HepG2 (cell line): ENCODE measurements at regions not wholly inside any gene's neighbourhood (a gene's known extent, or its start where the extent isn't known, plus 50 kb on each side); places are given as distances from the start of the nearest gene placed in this dataset.

Experiments used
- ATAC-seq: fragments of 200-7000 bp; cut with Tn5 transposase; 3 replicates; pipeline ENCODE4 v1.9.1; 2020; ENCODE audit warnings: mild to moderate bottlenecking, moderate library complexity
- BruUV-seq: library from RNA; stranded (reverse); fragments of 400-500 nt; replicated peaks from 2 replicates; lab custom pipeline; 2021; lab: Mats Ljungman, UMichigan
- CTCF ChIA-PET: fragments of 300-600 bp; formaldehyde crosslinking; extraction: SDS; loops from one replicate; lab custom pipeline; 2021; ENCODE audit warnings: low total read pairs, inconsistent platforms, low intra/inter-chr PET ratio; lab: Yijun Ruan, JAX
- POLR2A ChIA-PET: fragments of 350-600 bp; sonication (Branson Sonifier 250); formaldehyde crosslinking; loops from one replicate; lab custom pipeline; 2020; ENCODE audit warnings: antibody characterized with exemption, inconsistent platforms; lab: Yijun Ruan, JAX
- DNase-seq: peaks from one replicate; pipeline ENCODE4 v3.0.0-alpha.2; 2015; ENCODE audit warnings: low spot score
- FAIRE-seq: peaks from 3 replicates; lab custom pipeline; 2011; peaks lifted over from hg19 to GRCh38; lab: Jason Lieb, UNC
- H2AFZ ChIP-seq: one replicate; pipeline ENCODE4 v1.6.1; 2011; ENCODE audit warnings: low read length, inconsistent platforms
- H3K27ac ChIP-seq: fragments of 300-600 bp; 3 replicates; pipeline ENCODE4 v1.8.0; 2011; ENCODE audit warnings: mixed run types, mild to moderate bottlenecking, mixed read lengths, low read length, inconsistent platforms; ENCODE audit not compliant: insufficient read depth; ENCODE audit errors: extremely low read length
- H3K27me3 ChIP-seq, 2 experiments: fragments of 200-600 bp in 1 of 2; 2 replicates in 1 of 2; 3 replicates in 1 of 2; pipeline versions ENCODE4 v1.6.0 to v1.8.0; 2011; ENCODE audit warnings: low read length in 2 of 2, mild to moderate bottlenecking in 2 of 2, moderate library complexity in 2 of 2, inconsistent platforms in 1 of 2; ENCODE audit not compliant: insufficient read depth in 2 of 2, control insufficient read depth in 1 of 2
- H3K36me3 ChIP-seq, 2 experiments: fragments of 200-600 bp in 1 of 2; replicated peaks in 1 of 2; 2 replicates in 1 of 2; 3 replicates in 1 of 2; pipeline versions ENCODE4 v1.5.1 to v1.8.0; 2011; ENCODE audit warnings: low read length in 2 of 2, inconsistent platforms in 1 of 2; ENCODE audit not compliant: insufficient read depth in 2 of 2, control insufficient read depth in 1 of 2
- H3K4me1 ChIP-seq: 2 replicates; pipeline ENCODE4 v1.5.1; 2012; ENCODE audit warnings: low read length, inconsistent platforms; ENCODE audit not compliant: insufficient read depth
- H3K4me2 ChIP-seq: 2 replicates; pipeline ENCODE4 v1.6.0; 2011; ENCODE audit warnings: low read depth, low read length, inconsistent platforms
- H3K4me3 ChIP-seq, 3 experiments: fragments of 200-600 bp in 1 of 3; sonication (generic), shearing (Covaris generic) in 1 of 3; replicated peaks in 1 of 3; 2 replicates each; pipeline ENCODE4 v1.5.1; 2011 to 2016; ENCODE audit warnings: low read length in 3 of 3, inconsistent platforms in 2 of 3, low read depth in 2 of 3, mild to moderate bottlenecking in 2 of 3, control low read depth in 1 of 3, mixed read lengths in 1 of 3; ENCODE audit not compliant: insufficient read depth in 1 of 3
- H3K79me2 ChIP-seq: one replicate; pipeline ENCODE4 v1.6.1; 2011; ENCODE audit warnings: low read length, inconsistent platforms; ENCODE audit not compliant: insufficient read depth
- H3K9ac ChIP-seq: 2 replicates; pipeline ENCODE4 v1.6.0; 2011; ENCODE audit warnings: mild to moderate bottlenecking, low read depth, low read length, inconsistent platforms; ENCODE audit not compliant: insufficient read depth
- H3K9me3 ChIP-seq: 2 replicates; pipeline ENCODE4 v1.5.1; 2012; ENCODE audit warnings: mild to moderate bottlenecking, low read length
- H4K20me1 ChIP-seq: 2 replicates; pipeline ENCODE4 v1.6.0; 2011; ENCODE audit warnings: inconsistent platforms, mild to moderate bottlenecking, low read length, moderate library complexity; ENCODE audit not compliant: insufficient read depth
- ATF7 ChIP-seq, 2 experiments: fragments of 450-650 bp in 1 of 2; sonication (generic) in 1 of 2; formaldehyde crosslinking in 1 of 2; IDR thresholded peaks; 2 replicates each; pipeline versions ENCODE4 v1.4.0 to v1.6.1; 2016 to 2020; ENCODE audit warnings: antibody characterized with exemption in 1 of 2, mild to moderate bottlenecking in 1 of 2, missing genetic modification reagents in 1 of 2
- BRCA1 ChIP-seq: sonication (generic); formaldehyde crosslinking; IDR thresholded peaks from 2 replicates; pipeline ENCODE4 v1.4.0; 2020; ENCODE audit warnings: missing genetic modification reagents
- CCAR2 ChIP-seq: fragments of 200-400 bp; formaldehyde crosslinking; optimal IDR thresholded peaks from 2 replicates; pipeline ENCODE3; 2018; ENCODE audit warnings: low read depth, mild to moderate bottlenecking, low read length, moderate library complexity
- CREB1 ChIP-seq, 2 experiments: fragments of 450-650 bp in 1 of 2; IDR thresholded peaks; 2 replicates each; pipeline ENCODE4 v1.6.1; 2016 to 2017; ENCODE audit warnings: control low read depth in 1 of 2, mild to moderate bottlenecking in 1 of 2, missing compliant biosample characterization in 1 of 2, missing genetic modification characterization in 1 of 2
- ERF ChIP-seq: IDR thresholded peaks from 2 replicates; pipeline ENCODE4 v1.6.1; 2018; ENCODE audit warnings: missing biosample characterization, missing genetic modification reagents
- FOXK1 ChIP-seq: sonication (generic); formaldehyde crosslinking; IDR thresholded peaks from 2 replicates; pipeline ENCODE4 v1.4.0; 2020; ENCODE audit warnings: low read depth, missing genetic modification reagents, borderline replicate concordance
- GTF3A ChIP-seq: sonication (generic); formaldehyde crosslinking; conservative IDR thresholded peaks from 2 replicates; pipeline ENCODE4 v1.4.0; 2020; ENCODE audit warnings: mild to moderate bottlenecking, missing genetic modification reagents
- HOXA7 ChIP-seq: sonication (generic); formaldehyde crosslinking; IDR thresholded peaks from 2 replicates; pipeline ENCODE4 v1.8.1; 2022; ENCODE audit warnings: mild to moderate bottlenecking, missing genetic modification reagents, moderate library complexity
- KMT2A ChIP-seq: sonication (generic); formaldehyde crosslinking; IDR thresholded peaks from 2 replicates; pipeline ENCODE4 v1.4.0; 2020; ENCODE audit warnings: missing genetic modification reagents
- MED1 ChIP-seq: sonication (generic); formaldehyde crosslinking; IDR thresholded peaks from 2 replicates; pipeline ENCODE4 v1.4.0; 2020; ENCODE audit warnings: missing genetic modification reagents
- MIXL1 ChIP-seq: IDR thresholded peaks from 2 replicates; pipeline ENCODE4 v1.6.1; 2016
- NCOA2 ChIP-seq: sonication (generic); formaldehyde crosslinking; IDR thresholded peaks from 2 replicates; pipeline ENCODE4 v1.8.0; 2022; ENCODE audit warnings: inconsistent platforms
- PHF21A ChIP-seq: sonication (generic); formaldehyde crosslinking; IDR thresholded peaks from 2 replicates; pipeline ENCODE4 v1.5.0; 2020; ENCODE audit warnings: mild to moderate bottlenecking, missing genetic modification reagents
- POLR2G ChIP-seq: fragments of 200-400 bp; formaldehyde crosslinking; IDR thresholded peaks from 2 replicates; pipeline ENCODE4 v1.6.1; 2018; ENCODE audit warnings: mild to moderate bottlenecking, low read depth, low read length, moderate library complexity
- RNF2 ChIP-seq: fragments of 450-650 bp; conservative IDR thresholded peaks from 2 replicates; pipeline ENCODE4 v1.6.1; 2016; ENCODE audit warnings: low read depth
- SMAD9 ChIP-seq: sonication (generic); formaldehyde crosslinking; IDR thresholded peaks from 2 replicates; pipeline ENCODE4 v1.5.1; 2020; ENCODE audit warnings: mild to moderate bottlenecking, missing genetic modification reagents
- SNRNP70 ChIP-seq: fragments of 200-400 bp; formaldehyde crosslinking; IDR thresholded peaks from 2 replicates; pipeline ENCODE4 v1.6.1; 2017; ENCODE audit warnings: mild to moderate bottlenecking, low read depth, low read length, moderate library complexity
- ZBTB42 ChIP-seq: sonication (generic); formaldehyde crosslinking; IDR thresholded peaks from 2 replicates; pipeline ENCODE4 v1.5.0; 2020; ENCODE audit warnings: mild to moderate bottlenecking, missing genetic modification reagents
- ZNF430 ChIP-seq: sonication (generic); formaldehyde crosslinking; IDR thresholded peaks from 2 replicates; pipeline ENCODE4 v1.9.0; 2021; ENCODE audit warnings: mild to moderate bottlenecking, missing genetic modification reagents
- ZNF703 ChIP-seq: sonication (generic); formaldehyde crosslinking; IDR thresholded peaks from 2 replicates; pipeline ENCODE4 v1.5.1; 2020; ENCODE audit warnings: missing genetic modification reagents, mild to moderate bottlenecking, moderate library complexity, borderline replicate concordance
- ZNF800 ChIP-seq: sonication (generic); formaldehyde crosslinking; IDR thresholded peaks from 2 replicates; pipeline ENCODE4 v1.4.0; 2020; ENCODE audit warnings: missing genetic modification reagents
- ZSCAN21 ChIP-seq: sonication (generic); formaldehyde crosslinking; IDR thresholded peaks from 2 replicates; pipeline ENCODE4 v1.8.0; 2022; ENCODE audit warnings: mild to moderate bottlenecking, missing genetic modification reagents, moderate library complexity, borderline replicate concordance
- WGBS: methylation state at CpG from one replicate; pipeline ENCODE4 v1.1.6; 2017; ENCODE audit warnings: low lambda C conversion rate; 5-methylcytosine and 5-hydroxymethylcytosine counted together
- in situ Hi-C: cut with HindIII; loops from 2 replicates; pipeline ENCODE4 v1.10.0; 2017; ENCODE audit warnings: low pct_unique_long_range_greater_than_20kb; ENCODE audit not compliant: extremely low pct_ligation_motif_present
- intact Hi-C: fragments of 100-400 bp; cut with micrococcal nuclease; formaldehyde crosslinking; loops from one replicate; pipeline ENCODE4 v1.10.0; 2022; ENCODE audit not compliant: unreplicated experiment

DNA sequence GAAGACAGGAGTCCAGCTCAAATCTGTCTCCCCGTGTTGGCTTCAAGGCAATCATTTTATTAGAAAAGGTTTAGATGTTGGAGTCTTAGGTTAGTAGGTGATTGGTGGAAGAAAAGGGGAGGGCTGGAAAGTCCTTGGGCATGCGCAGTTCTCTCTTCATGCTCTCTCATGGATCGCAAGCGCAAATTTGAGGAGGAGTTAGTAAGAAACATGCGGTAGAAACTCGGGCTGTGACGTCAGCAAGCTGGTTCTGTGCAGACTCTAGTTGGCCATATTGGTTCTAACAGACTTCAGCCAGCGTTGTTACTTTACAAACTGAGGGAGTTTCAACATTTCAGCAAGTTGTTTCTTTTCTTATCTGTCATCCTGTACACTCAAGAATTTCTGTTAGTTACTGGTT lies 392.2 kb downstream of the CDK5RAP2 start:
- TF ChIP-seq PHF21A (CRISPR knock-in tag), result no peak
- no peak for TF ChIP-seq CCAR2
- no peak for TF ChIP-seq ZNF703 (CRISPR knock-in tag)
- TF ChIP-seq BRCA1 (CRISPR knock-in tag), result no peak
- TF ChIP-seq CREB1 (IDR thresholded peaks at IDR 0.05), result peak; percentile 93
- no peak for TF ChIP-seq CREB1 (CRISPR knock-in tag; IDR thresholded peaks at IDR 0.05)
- no peak for TF ChIP-seq FOXK1 (CRISPR knock-in tag)
- H3K27me3 ChIP-seq, result no peaks in the 10 kb centered on the region
- H3K4me3 ChIP-seq, result no peak overlapping the region
- H3K79me2 ChIP-seq, result no peaks in the 10 kb centered on the region
- H3K4me2 ChIP-seq, result no peak overlapping the region
- no peaks in the 10 kb centered on the region for H3K4me1 ChIP-seq
- ChIA-PET CTCF (no interaction called here), POLR2A (no interaction called here)
- DNase-seq (no peak), ATAC-seq (no peak), FAIRE-seq (no peak)
- in situ Hi-C loops (no loop called here), intact Hi-C loops (no loop called here)
- H3K36me3 ChIP-seq, result no peaks in the 10 kb centered on the region
- BruUV-seq, result no TSS peak
- no peak overlapping the region for H3K9ac ChIP-seq
- no peak overlapping the region for H3K27ac ChIP-seq
- no peak overlapping the region for H2AFZ ChIP-seq
- WGBS, result 28% methylated on average over 8 of the region's 8 CpGs
- no peaks in the 10 kb centered on the region for H4K20me1 ChIP-seq
- no peaks in the 10 kb centered on the region for H3K9me3 ChIP-seq

DNA sequence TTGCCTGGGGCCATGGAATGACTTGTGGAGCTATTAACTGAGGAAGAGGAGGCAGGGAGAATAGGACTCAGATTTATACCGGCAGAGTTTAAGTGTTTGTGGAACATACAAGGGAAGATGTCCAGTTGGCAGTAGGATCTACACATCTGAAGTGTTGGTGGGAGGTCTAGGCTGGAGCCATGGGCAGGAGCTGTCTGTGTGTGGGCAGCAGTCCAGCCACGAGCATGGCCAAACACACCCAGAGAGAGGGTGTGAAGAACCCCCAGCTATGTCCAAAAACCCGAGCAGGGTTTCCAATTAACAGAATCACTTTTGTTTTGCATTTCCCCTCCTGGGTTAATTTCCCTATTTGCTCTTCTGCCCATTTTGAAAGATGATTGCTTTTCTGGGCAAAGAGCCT lies 393.7 kb downstream of the CDK5RAP2 start:
- no peak overlapping the region for H3K4me3 ChIP-seq
- H3K9ac ChIP-seq, result no peak overlapping the region
- no peaks in the 10 kb centered on the region for H4K20me1 ChIP-seq
- H2AFZ ChIP-seq, result no peak overlapping the region
- no TSS peak for BruUV-seq
- no peak overlapping the region for H3K27ac ChIP-seq
- no peaks in the 10 kb centered on the region for H3K4me1 ChIP-seq
- H3K79me2 ChIP-seq, result no peaks in the 10 kb centered on the region
- in situ Hi-C loops, result no loop called here
- POLR2A ChIA-PET, result no interaction called here
- no peak overlapping the region for H3K4me2 ChIP-seq
- no peaks in the 10 kb centered on the region for H3K36me3 ChIP-seq
- no peak for DNase-seq
- CTCF ChIA-PET, result no interaction called here
- WGBS, result 3% methylated on average over 3 of the region's 3 CpGs
- H3K27me3 ChIP-seq, result no peaks in the 10 kb centered on the region
- no peak for ATAC-seq
- intact Hi-C loops, result no loop called here
- no peaks in the 10 kb centered on the region for H3K9me3 ChIP-seq
- FAIRE-seq, result no peak
- no peak for TF ChIP-seq ERF (CRISPR knock-in tag)
- TF ChIP-seq RNF2, result no peak
- no peak for TF ChIP-seq KMT2A
- TF ChIP-seq MED1, result no peak
- no peak for TF ChIP-seq ZNF430 (CRISPR knock-in tag)
- TF ChIP-seq SMAD9 (CRISPR knock-in tag), result no peak
- TF ChIP-seq MIXL1 (CRISPR knock-in tag), result no peak
- no peak for TF ChIP-seq SNRNP70
- TF ChIP-seq ZSCAN21 (CRISPR knock-in tag), result no peak
- no peak for TF ChIP-seq ATF7 (IDR thresholded peaks at IDR 0.05)
- TF ChIP-seq ATF7 (CRISPR knock-in tag; IDR thresholded peaks at IDR 0.05), result no peak
- no peak for TF ChIP-seq GTF3A (CRISPR knock-in tag)
- TF ChIP-seq POLR2G, result no peak
- TF ChIP-seq ZNF800 (CRISPR knock-in tag), result no peak
- TF ChIP-seq NCOA2 (CRISPR knock-in tag), result no peak
- TF ChIP-seq HOXA7 (CRISPR knock-in tag), result no peak
- TF ChIP-seq ZBTB42 (CRISPR knock-in tag), result no peak
